ENCODE measurements at regions not wholly inside any gene's neighbourhood (a gene's known extent, or its start where the extent isn't known, plus 50 kb on each side); places are given as distances from the start of the nearest gene placed in this dataset.
A peak's percentile ranks its signal among the peaks of the same experiment; 100 is the strongest.

DNA sequence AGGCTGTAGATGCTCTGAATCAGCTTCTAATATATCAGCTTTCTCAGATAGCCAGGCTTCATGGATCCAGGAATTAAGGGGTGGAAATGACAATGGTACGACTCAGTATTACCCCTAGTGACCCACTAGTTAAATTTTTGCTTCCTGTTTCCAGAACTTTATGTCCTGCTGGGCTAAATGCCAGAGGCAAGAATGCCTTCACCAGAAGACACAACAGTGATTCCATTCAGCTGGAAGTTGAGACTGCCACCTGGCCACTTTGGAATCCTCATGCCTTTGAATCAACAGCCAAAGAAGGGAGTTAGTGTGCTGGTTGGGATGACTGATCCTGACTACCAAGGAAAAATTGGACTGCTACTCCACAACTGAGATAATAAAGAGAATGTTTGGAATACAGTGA is 239.1 kb downstream of the ASXL3 start:
- no peak for DNase-seq (ENCODE audit: low read depth)

DNA sequence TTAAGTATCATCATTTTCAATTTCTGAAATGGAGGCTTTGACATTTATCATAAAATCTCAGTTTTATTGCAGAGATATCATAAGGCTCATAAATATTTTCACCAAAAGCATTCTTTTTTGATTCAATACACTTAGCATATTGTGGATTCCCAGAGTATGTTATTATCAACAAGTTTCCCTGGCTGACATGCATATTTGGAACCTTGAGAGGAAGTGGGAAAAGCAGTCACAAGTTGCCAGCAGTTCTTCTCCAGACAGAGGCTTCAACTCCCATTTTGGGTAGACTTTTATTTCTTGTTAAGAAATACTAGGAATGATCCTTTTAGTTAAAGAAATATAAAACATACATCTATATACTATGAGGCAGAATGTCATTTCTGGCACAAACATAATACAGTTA is 236.5 kb downstream of the ASXL3 start:
- DNase-seq (ENCODE audit: low read depth): no peak

DNA sequence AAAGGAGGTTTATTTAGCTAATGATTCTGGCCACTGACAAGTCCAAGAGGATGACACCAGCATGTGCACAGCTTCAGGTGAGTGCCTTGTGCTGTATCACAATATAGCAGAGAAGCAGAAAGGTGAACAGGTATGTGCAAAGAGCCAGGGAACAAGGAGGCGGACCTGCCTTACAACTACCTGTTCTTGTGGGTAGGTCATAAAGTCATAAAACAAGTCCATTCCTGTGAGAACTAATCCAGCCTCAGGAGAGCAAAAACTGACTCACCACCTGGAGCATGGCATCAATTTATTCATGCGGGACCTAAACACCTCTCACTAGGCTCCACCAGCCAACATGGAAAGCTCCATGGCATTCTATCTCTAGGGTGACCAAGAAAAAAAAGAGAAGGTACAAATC is 234.2 kb downstream of the ASXL3 start:
- no peak for DNase-seq (ENCODE audit: low read depth)

DNA sequence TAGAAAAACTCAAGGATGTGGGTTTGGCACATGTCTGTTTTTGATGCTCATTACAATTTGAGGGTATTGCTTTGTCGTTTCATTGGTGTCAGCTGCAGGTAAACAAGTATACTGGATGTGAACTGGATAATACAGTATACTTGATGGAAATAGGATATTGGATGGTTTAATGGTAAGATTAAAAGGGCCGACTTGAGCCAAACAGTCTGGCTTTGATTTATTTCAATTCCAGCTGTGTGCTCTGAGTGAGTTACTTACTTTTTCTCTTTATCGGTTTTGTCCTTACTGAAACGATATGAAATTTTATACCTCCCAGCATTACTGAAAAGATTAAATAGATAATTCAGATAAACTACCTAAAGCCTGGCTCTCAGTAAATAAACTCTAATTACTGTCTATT is 227.6 kb downstream of the ASXL3 start:
- no peak for DNase-seq (ENCODE audit: low read depth)

DNA sequence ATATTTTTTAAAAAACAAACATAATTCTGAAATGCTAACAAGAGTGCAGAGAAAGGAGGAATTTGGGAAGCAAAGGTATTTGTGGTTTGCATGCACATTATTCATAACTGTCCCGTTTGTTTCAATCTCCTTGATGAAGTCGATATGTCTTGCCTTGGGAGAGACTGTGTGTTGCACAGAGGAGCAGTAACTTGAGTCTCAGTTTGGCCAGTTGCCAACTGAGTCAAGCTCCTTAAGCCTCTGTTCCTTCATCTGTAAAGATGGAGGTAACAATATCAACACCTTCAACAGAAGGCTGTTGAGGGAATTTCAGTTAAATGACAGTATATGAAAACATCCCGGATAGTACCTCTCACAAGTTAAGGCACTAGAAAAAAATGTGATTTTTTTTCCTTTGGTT is 226.2 kb downstream of the ASXL3 start:
- peak; percentile 17 for DNase-seq (ENCODE audit: low read depth)

DNA sequence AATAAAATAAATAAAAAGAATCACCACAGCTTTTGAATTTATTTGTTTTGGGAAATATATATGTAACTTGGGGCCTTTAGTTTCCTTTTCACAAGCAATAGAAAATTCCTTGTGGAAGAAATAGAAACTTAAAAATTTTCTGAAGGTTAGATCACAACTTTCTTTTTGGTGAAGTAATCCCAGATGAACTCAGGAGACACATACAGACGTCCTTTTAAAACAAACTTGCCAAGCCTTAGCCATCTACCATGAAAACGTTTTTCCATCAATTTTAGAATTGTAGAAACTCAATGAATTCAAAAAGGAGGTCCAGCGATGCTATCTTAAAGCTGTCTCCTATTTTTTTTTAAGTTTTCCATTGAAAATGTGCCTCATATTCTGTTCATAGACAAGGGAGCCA is 225.6 kb downstream of the ASXL3 start:
- no peak for DNase-seq (ENCODE audit: low read depth)

DNA sequence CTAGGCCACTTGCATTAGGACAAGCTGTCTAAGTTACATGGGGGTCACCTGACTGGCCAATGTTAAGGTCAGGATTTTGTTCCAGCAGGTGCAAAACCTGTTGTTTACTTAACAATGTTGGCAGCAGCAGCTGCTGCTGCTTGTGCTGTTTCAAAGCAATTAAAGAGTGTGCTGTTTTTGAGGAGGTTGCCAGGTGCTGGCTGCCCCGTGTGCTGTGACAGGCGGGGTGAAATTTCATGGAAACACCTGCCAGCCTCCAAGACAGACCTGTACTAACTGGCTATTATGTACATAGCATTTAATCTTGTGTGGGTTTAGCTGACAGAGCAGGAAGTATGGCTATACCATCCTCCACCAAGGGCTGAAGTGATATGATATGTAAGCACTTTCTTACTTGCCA is 224.9 kb downstream of the ASXL3 start:
- no peak for DNase-seq (ENCODE audit: low read depth)
